ENCODE measurements at regions not wholly inside any gene's neighbourhood (a gene's known extent, or its start where the extent isn't known, plus 50 kb on each side); places are given as distances from the start of the nearest gene placed in this dataset.
"Not testable (repeated sequence)": the region's sequence is repeated elsewhere in the genome, so short reads cannot be mapped to it uniquely, and the experiment has no call there.

DNA sequence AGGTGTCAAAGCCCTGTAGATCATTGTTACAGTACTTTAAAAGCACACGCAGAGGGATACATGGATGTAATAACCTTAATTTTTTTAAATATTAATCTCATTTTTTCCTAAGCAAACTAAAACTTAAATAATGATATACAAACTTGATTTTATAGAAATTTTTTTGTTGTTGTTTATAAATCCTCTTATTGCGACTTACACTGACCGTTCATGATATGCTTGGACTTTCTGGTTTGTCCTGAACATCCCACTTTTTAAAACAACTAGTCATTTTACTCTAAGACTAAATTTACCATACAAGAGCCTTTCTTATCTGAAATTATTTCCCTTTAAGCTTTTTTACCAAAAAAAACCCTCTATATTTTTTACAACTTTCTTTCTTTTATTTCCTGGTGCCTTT is 2106.0 kb downstream of the PCDH7 start:
- DNase-seq, result no peak

DNA sequence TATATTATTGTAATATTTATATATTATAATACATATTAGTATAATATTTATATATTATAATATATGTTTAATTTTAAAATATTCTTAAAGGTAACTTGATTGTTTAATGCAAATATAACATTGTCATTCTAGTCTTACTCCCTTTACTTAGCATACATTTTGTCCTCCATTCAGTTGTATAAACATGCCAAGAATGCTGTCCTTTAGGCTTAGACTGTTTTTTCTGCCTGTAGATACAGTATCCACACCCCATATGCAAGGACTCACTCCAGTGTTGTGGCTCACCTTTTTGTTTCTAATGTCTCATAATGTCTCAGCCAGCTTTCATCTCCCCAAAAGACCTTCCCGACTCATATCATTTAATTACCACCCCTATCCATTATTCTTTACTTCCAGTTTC is 2110.0 kb downstream of the PCDH7 start:
- no peak for DNase-seq

DNA sequence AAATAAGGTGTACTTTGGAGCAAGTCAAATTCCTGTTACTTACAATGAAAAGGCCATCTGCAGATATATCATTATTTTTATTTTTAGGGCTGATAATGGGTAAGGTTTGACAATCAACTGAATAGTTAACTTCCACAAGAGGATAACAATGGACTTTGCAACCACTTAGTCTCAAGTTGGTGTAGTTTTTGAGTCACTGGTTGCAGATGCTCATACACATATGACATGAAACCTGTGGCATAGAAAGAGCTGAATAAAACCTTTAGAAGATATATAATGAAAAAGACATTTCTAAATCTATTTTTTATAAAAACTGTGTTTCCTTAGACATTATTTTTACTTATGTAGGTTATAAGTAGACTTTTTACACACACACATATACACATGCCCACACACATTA is 2110.9 kb downstream of the PCDH7 start:
- DNase-seq, result no peak

DNA sequence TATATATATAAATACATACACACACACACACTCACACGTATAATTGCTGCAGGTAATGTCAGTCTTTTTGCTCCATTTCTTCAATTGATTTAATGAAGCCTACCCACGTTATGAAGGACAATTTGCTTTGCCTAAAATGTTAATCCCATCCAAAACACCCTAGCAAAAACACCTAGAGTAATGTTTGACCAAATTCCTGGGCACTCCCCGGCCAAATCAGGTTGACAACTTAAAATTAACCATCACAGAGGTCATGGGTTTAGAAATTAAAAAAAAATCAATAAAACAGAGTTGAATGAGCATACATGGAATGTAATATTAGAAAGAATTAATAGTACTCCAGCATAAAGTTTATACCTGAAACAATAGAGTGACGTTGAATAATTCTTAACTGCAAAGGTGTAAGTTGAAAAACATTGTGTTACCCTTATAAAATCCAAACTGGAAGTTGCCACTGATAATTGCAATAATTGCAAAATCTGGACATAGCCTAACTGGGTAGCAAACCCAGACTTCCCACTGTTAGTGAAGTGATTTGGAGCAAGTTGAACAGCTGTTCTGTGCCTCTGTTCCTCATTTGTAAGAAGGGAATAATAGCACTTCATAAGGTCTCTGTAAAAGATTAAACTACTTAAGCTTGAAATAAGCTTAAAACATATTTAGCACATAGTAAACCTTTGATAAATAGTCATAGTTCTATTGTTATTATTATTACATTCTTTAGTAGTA is 2120.5 kb downstream of the PCDH7 start:
- DNase-seq, result no peak

- no peak for DNase-seq
Measured at GRCh38 chr4:32841217-32841616, 2121.0 kb downstream of the PCDH7 start.

GRCh38 chr4:32847461-32847860 is 2127.3 kb downstream of the PCDH7 start:
- DNase-seq, result no peak

- DNase-seq, result no peak
Measured at GRCh38 chr4:32855622-32856021, 2135.5 kb downstream of the PCDH7 start.

GRCh38 chr4:32858361-32858760 is 2138.2 kb downstream of the PCDH7 start:
- DNase-seq, result no peak

- DNase-seq, result no peak
Measured at GRCh38 chr4:32858971-32859370, 2138.8 kb downstream of the PCDH7 start.

DNA sequence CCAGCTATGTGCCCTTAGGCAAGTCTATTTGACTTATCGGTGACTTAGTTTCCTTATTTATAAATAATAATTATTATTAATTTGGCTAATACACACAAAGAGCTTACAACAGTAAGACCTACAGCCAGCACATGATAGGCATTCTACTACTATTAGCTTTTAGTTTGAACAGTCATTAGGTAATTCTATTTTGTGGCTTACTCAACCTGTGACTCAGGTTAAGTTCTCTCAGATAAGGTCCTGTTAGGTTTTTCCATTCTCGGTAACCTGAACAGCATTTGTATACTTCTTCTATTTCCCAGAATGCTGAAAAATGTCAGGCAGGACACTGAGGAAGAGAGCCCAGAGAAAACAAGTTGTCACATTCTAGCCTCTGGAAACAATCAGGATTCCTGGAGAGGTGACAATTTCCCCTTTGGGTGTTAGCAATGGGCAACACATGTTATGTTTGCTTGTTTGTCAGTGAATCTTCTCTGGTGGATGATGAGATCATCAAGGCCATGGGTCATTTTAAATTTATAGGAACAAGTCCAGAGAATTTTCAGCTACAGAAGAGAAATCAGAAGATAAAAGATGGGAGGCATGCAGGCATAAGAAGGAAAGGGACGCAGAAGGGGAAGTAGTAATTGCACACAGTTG is 2144.7 kb downstream of the PCDH7 start:
- no peak for DNase-seq

GRCh38 chr4:32876546-32876945 is 2156.4 kb downstream of the PCDH7 start:
- DNase-seq, result no peak

- no peak for DNase-seq
Measured at GRCh38 chr4:32879913-32880312, 2159.7 kb downstream of the PCDH7 start.

- DNase-seq, result no peak
Measured at GRCh38 chr4:32884198-32884597, 2164.0 kb downstream of the PCDH7 start.

- DNase-seq, result no peak
Measured at GRCh38 chr4:32890398-32890797, 2170.2 kb downstream of the PCDH7 start.

- DNase-seq, result no peak
Measured at GRCh38 chr4:32909053-32909452, 2188.9 kb downstream of the PCDH7 start.

- DNase-seq, result no peak
Measured at GRCh38 chr4:32909736-32910135, 2189.6 kb downstream of the PCDH7 start.

DNA sequence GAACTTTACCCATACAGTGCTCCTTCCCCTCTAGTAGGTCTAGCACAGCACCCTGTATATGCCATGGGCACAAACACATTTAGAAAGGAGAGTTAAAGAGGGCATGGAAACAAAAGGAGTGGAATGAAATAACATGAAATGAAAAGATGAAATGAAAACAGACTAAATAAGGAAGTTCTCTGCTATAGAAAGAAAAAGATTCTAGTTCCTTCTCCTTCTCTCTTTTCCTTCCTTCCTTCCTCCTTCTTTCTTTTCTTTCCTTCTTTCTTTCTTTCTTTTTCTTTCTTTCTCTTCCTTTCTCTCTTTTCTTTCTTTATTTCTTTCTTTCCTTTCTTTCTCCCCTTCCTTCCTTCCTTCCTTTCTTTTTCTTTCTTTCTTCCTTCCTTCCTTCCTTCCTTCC is 2197.4 kb downstream of the PCDH7 start:
- DNase-seq, result no peak

GRCh38 chr4:32929796-32930699 is 2209.9 kb downstream of the PCDH7 start:
- DNase-seq, result no peak

DNA sequence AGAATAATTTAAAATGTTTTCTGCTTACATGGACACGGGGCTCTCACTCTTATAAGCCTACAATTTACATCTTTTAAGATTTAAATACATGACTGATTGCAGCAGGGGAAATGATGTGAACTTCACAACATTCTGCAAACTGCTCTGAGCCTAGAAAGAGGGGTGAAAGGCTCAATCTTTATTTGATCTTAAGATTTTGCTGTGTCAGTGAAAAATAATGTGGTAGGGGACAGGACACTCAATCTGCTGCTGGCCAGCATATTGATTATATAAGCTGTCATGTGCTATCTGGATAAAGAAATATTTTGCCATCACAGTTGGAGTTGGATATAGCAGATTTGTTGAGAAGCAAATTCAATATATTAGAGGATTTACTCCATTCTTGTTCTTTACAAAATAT is 2210.5 kb downstream of the PCDH7 start:
- no peak for DNase-seq

GRCh38 chr4:32931475-32931874 is 2211.3 kb downstream of the PCDH7 start:
- DNase-seq, result no peak

GRCh38 chr4:32932156-32932555 is 2212.0 kb downstream of the PCDH7 start:
- no peak for DNase-seq

- not testable (repeated sequence) for DNase-seq
Measured at GRCh38 chr4:32939222-32939621, 2219.1 kb downstream of the PCDH7 start.

DNA sequence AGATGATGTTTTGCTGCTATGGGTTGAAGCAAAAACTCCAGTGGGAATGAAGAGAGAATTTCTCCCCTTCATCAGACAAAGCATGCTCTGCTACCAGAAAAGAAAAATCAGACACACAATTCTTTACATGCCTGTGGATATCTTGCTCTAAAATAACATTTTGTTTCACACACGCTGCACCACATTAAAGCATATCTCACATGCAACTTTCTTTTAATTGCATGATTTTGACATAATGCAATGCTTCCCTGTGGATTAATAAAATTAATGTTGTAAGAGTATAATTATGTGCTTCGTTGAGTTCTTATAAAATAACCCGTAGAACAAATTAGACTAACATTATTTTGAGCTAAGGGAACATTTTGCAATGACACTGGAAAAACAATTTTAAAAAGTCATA is 2230.7 kb downstream of the PCDH7 start:
- no peak for DNase-seq

DNA sequence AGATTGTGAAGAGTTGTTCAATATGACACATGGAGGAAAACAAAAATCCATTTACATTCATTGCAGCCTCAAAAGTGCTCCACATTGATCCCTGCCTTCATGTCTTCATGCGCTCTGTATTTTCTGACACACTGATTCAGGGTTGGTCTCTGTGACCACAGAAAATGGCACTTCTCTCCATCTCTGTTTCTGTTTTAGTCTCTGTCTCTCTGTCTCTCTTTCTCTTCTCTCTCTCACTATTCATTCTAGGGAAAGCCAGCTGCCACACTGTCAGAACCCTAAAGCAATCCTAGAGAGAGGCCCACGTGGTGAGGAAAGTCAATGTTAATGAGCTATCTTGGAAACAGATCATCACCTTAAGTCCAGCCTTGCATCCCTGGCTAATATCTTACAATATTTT is 2238.4 kb downstream of the PCDH7 start:
- no peak for DNase-seq

All from EL (cell line).